ENCODE measurements at regions not wholly inside any gene's neighbourhood (a gene's known extent, or its start where the extent isn't known, plus 50 kb on each side); places are given as distances from the start of the nearest gene placed in this dataset.

DNA sequence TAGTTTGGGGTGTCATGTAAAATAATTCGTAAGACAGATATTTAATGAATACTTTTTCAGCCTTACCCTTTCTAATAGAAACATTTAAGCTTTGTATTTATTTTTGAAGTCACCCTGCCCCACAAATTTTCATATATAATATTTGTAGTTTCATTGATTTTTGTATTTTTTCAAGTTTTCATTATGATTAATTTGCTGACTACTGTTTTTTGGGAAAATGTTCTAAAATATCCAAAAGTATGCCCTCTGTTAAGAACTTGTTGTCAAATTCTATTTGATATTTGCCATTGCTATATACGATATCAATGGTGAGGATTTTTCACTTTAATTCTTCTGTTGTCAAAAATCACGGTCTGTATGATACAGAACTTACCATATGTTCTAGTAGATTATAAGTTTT, 793.9 kb upstream of the CITED2 start:
- Histone ChIP-seq H3K79me2 (no peaks in the 10 kb centered on the region), H3K4me1 (ENCODE audit: insufficient read depth) (no peaks in the 10 kb centered on the region), H3K36me3 (replicated peaks; ENCODE audit: insufficient read depth, low read depth) (no peaks in the 10 kb centered on the region), H2AFZ (no peak overlapping the region), H3K4me3 (no peak overlapping the region), H3K9me2 (replicated peaks; ENCODE audit: insufficient read depth) (no peaks in the 10 kb centered on the region), H3K27ac (no peak overlapping the region), H3K9me3 (ENCODE audit: low read depth) (no peaks in the 10 kb centered on the region), H3K4me2 (no peak overlapping the region), H3K27me3 (no peaks in the 10 kb centered on the region), H4K20me1 (ENCODE audit: insufficient read depth, poor library complexity, severe bottlenecking) (no peaks in the 10 kb centered on the region)
- TF ChIP-seq EZH2phosphoT487 (IDR thresholded peaks at IDR 0.05; ENCODE audit: low read depth, severe bottlenecking, unreplicated experiment), result no peak
- TF ChIP-seq EZH2 (IDR thresholded peaks at IDR 0.05; ENCODE audit: borderline replicate concordance), result no peak
- TF ChIP-seq, protein P1, sequence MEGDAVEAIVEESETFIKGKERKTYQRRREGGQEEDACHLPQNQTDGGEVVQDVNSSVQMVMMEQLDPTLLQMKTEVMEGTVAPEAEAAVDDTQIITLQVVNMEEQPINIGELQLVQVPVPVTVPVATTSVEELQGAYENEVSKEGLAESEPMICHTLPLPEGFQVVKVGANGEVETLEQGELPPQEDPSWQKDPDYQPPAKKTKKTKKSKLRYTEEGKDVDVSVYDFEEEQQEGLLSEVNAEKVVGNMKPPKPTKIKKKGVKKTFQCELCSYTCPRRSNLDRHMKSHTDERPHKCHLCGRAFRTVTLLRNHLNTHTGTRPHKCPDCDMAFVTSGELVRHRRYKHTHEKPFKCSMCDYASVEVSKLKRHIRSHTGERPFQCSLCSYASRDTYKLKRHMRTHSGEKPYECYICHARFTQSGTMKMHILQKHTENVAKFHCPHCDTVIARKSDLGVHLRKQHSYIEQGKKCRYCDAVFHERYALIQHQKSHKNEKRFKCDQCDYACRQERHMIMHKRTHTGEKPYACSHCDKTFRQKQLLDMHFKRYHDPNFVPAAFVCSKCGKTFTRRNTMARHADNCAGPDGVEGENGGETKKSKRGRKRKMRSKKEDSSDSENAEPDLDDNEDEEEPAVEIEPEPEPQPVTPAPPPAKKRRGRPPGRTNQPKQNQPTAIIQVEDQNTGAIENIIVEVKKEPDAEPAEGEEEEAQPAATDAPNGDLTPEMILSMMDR (IDR thresholded peaks at IDR 0.05; ENCODE audit: poor library complexity), result no peak
- DNase-seq (ENCODE audit: low spot score), result no peak
- 94% methylated on average over 3 of the region's 3 CpGs for WGBS (ENCODE audit: low lambda C conversion rate, missing lambda C conversion rate)

DNA sequence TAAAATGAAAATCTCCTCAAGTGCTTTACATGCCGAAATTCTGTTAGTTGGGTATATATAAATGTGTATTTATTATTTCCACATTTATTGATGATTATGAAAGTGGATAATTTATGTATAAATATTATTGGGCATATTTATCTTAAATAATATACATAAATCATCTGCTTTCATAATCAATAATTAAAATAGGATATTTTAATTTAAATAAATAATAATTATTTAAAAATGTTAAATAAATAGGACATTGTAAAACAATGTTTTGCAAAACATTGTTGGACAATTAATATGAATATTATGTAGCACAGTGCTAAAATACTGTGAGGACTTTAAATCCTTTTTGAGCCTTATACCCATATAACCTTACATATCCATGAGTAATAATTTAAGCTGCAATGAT, 786.5 kb upstream of the CITED2 start:
- TF ChIP-seq EZH2phosphoT487 (IDR thresholded peaks at IDR 0.05; ENCODE audit: low read depth, severe bottlenecking, unreplicated experiment) (no peak), EZH2 (IDR thresholded peaks at IDR 0.05; ENCODE audit: borderline replicate concordance) (no peak)
- TF ChIP-seq, protein P1 (IDR thresholded peaks at IDR 0.05; ENCODE audit: poor library complexity), result no peak
- 89% methylated on average over 1 of the region's 1 CpG for WGBS (ENCODE audit: low lambda C conversion rate, missing lambda C conversion rate)
- Histone ChIP-seq H4K20me1 (ENCODE audit: insufficient read depth, poor library complexity, severe bottlenecking) (no peaks in the 10 kb centered on the region), H3K4me3 (no peak overlapping the region), H3K4me1 (ENCODE audit: insufficient read depth) (no peaks in the 10 kb centered on the region), H2AFZ (no peak overlapping the region), H3K9me2 (replicated peaks; ENCODE audit: insufficient read depth) (no peaks in the 10 kb centered on the region), H3K36me3 (replicated peaks; ENCODE audit: insufficient read depth, low read depth) (no peaks in the 10 kb centered on the region), H3K79me2 (no peaks in the 10 kb centered on the region), H3K27me3 (no peaks in the 10 kb centered on the region), H3K9me3 (ENCODE audit: low read depth) (no peaks in the 10 kb centered on the region), H3K27ac (no peak overlapping the region), H3K4me2 (no peak overlapping the region)
- DNase-seq (ENCODE audit: low spot score), result no peak

DNA sequence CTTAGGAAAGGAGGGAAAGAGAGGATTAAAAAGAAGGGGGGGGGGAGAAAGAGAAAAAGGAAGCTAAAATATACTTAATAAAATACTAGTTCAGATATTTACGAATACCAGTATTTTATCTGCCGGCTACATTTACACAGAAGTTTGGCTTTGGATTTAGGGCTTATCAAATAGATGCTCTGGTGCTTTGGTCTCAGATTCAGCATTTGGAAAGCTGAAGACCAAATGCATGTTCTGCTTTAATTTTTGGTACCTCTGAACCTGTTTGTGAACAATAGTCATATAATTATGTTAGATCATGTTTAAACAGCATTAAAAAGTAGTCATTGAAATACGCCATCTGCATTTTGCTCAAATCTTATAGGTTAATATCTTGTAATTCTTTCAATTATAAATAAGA, 786.0 kb upstream of the CITED2 start:
- Histone ChIP-seq H3K27me3 (no peaks in the 10 kb centered on the region), H3K79me2 (no peaks in the 10 kb centered on the region), H3K4me3 (no peak overlapping the region), H4K20me1 (ENCODE audit: insufficient read depth, poor library complexity, severe bottlenecking) (no peaks in the 10 kb centered on the region), H3K9me3 (ENCODE audit: low read depth) (no peaks in the 10 kb centered on the region), H3K9me2 (replicated peaks; ENCODE audit: insufficient read depth) (no peaks in the 10 kb centered on the region), H3K27ac (no peak overlapping the region), H3K36me3 (replicated peaks; ENCODE audit: insufficient read depth, low read depth) (no peaks in the 10 kb centered on the region), H2AFZ (no peak overlapping the region), H3K4me2 (no peak overlapping the region), H3K4me1 (ENCODE audit: insufficient read depth) (no peaks in the 10 kb centered on the region)
- 97% methylated on average over 3 of the region's 3 CpGs for WGBS (ENCODE audit: low lambda C conversion rate, missing lambda C conversion rate)
- no peak for DNase-seq (ENCODE audit: low spot score)
- TF ChIP-seq EZH2phosphoT487 (IDR thresholded peaks at IDR 0.05; ENCODE audit: low read depth, severe bottlenecking, unreplicated experiment) (no peak), EZH2 (IDR thresholded peaks at IDR 0.05; ENCODE audit: borderline replicate concordance) (no peak)
- TF ChIP-seq, protein P1 (IDR thresholded peaks at IDR 0.05; ENCODE audit: poor library complexity), result no peak

DNA sequence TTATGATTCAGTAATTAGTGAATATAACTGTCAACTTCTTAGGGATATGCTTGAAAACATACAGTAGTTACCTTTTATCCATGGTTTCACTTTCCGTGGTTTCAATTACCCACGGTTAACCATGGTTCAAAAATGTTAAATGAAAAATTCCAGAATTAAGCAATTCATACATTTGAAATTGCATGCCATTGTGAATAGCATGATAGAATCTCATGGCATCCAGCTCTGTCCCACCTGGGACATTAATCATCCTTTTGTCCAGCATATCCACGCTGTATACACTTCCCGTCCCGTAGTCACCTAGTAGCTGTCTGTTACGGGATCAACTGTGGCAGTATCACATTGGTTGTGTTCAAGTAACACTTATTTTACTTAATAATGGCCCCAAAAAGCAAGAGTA, 781.7 kb upstream of the CITED2 start:
- Histone ChIP-seq H3K27me3 (no peaks in the 10 kb centered on the region), H3K4me2 (no peak overlapping the region), H3K4me3 (no peak overlapping the region), H3K27ac (no peak overlapping the region), H3K9me3 (ENCODE audit: low read depth) (no peaks in the 10 kb centered on the region), H2AFZ (no peak overlapping the region), H3K9me2 (replicated peaks; ENCODE audit: insufficient read depth) (no peaks in the 10 kb centered on the region), H3K36me3 (replicated peaks; ENCODE audit: insufficient read depth, low read depth) (no peaks in the 10 kb centered on the region), H3K4me1 (ENCODE audit: insufficient read depth) (no peaks in the 10 kb centered on the region), H3K79me2 (no peaks in the 10 kb centered on the region), H4K20me1 (ENCODE audit: insufficient read depth, poor library complexity, severe bottlenecking) (no peaks in the 10 kb centered on the region)
- TF ChIP-seq EZH2phosphoT487 (IDR thresholded peaks at IDR 0.05; ENCODE audit: low read depth, severe bottlenecking, unreplicated experiment) (no peak), EZH2 (IDR thresholded peaks at IDR 0.05; ENCODE audit: borderline replicate concordance) (no peak)
- TF ChIP-seq, protein P1 (IDR thresholded peaks at IDR 0.05; ENCODE audit: poor library complexity), result no peak
- DNase-seq (ENCODE audit: low spot score), result no peak
- WGBS (ENCODE audit: low lambda C conversion rate, missing lambda C conversion rate), result over 99% methylated on average over 6 of the region's 6 CpGs

Measured in hepatocyte (in vitro differentiated cells).